Mesenchymal stem cell (in vitro differentiated cells and primary cell): ENCODE measurements at regions not wholly inside any gene's neighbourhood (a gene's known extent, or its start where the extent isn't known, plus 50 kb on each side); places are given as distances from the start of the nearest gene placed in this dataset.

Source experiments
- DNase-seq: peaks from one replicate; pipeline ENCODE4 v3.0.0-alpha.2; 2013
- H2AFZ ChIP-seq: one replicate; pipeline ENCODE4 v1.6.1; 2013; ENCODE audit warnings: low read depth, mild to moderate bottlenecking, control low read depth, inconsistent platforms, low read length, moderate library complexity
- H2AK5ac ChIP-seq: 2 replicates; pipeline ENCODE4 v1.6.1; 2013; ENCODE audit warnings: low read length, moderate library complexity, mild to moderate bottlenecking, inconsistent platforms; ENCODE audit not compliant: severe bottlenecking
- H2BK120ac ChIP-seq: one replicate; pipeline ENCODE4 v1.6.1; 2013; ENCODE audit warnings: low read depth, mild to moderate bottlenecking, inconsistent platforms, low read length, moderate library complexity
- H2BK12ac ChIP-seq, 2 experiments: one replicate each; pipeline ENCODE4 v1.6.1; 2013; ENCODE audit warnings: inconsistent platforms in 2 of 2, low read length in 2 of 2, mild to moderate bottlenecking in 2 of 2, moderate library complexity in 2 of 2, control low read depth in 1 of 2
- H2BK15ac ChIP-seq: one replicate; pipeline ENCODE4 v1.6.1; 2013; ENCODE audit warnings: mild to moderate bottlenecking, low read depth, inconsistent platforms; ENCODE audit not compliant: poor library complexity, severe bottlenecking
- H2BK5ac ChIP-seq: 2 replicates; pipeline ENCODE4 v1.6.1; 2013; ENCODE audit warnings: low read depth, mild to moderate bottlenecking, low read length, control low read depth, inconsistent platforms; ENCODE audit not compliant: poor library complexity, severe bottlenecking
- H3K14ac ChIP-seq, 2 experiments: one replicate each; pipeline ENCODE4 v1.6.1; 2013; ENCODE audit warnings: inconsistent platforms in 2 of 2, low read length in 2 of 2, control low read depth in 1 of 2, mild to moderate bottlenecking in 1 of 2, moderate library complexity in 1 of 2
- H3K18ac ChIP-seq, 2 experiments: one replicate each; pipeline ENCODE4 v1.6.1; 2013; ENCODE audit warnings: inconsistent platforms in 2 of 2, low read length in 2 of 2, control low read depth in 1 of 2, low read depth in 1 of 2, mild to moderate bottlenecking in 1 of 2
- H3K23ac ChIP-seq, 2 experiments: one replicate each; pipeline ENCODE4 v1.6.1; 2013; ENCODE audit warnings: inconsistent platforms in 2 of 2, low read length in 2 of 2, mild to moderate bottlenecking in 2 of 2, moderate library complexity in 2 of 2, control low read depth in 1 of 2
- H3K27ac ChIP-seq: 2 replicates; pipeline ENCODE4 v1.5.1; 2013; ENCODE audit warnings: mild to moderate bottlenecking, moderate library complexity, low read length, control low read depth, inconsistent platforms; ENCODE audit not compliant: poor library complexity, severe bottlenecking
- H3K27me3 ChIP-seq, 2 experiments: 2 replicates each; pipeline versions ENCODE4 v1.6.1 to v1.7.0; 2013; ENCODE audit warnings: low read length in 2 of 2, mild to moderate bottlenecking in 2 of 2, moderate library complexity in 2 of 2, control low read depth in 1 of 2, inconsistent platforms in 1 of 2; ENCODE audit not compliant: control insufficient read depth in 1 of 2, insufficient read depth in 1 of 2
- H3K36me3 ChIP-seq, 2 experiments: 2 replicates each; pipeline versions ENCODE4 v1.6.1 to v1.7.0; 2013; ENCODE audit warnings: low read length in 2 of 2, control low read depth in 1 of 2, inconsistent platforms in 1 of 2, low read depth in 1 of 2, mild to moderate bottlenecking in 1 of 2; ENCODE audit not compliant: insufficient read depth in 2 of 2, control insufficient read depth in 1 of 2
- H3K4ac ChIP-seq, 2 experiments: one replicate each; pipeline ENCODE4 v1.6.1; 2013; ENCODE audit warnings: inconsistent platforms in 2 of 2, low read length in 2 of 2, mild to moderate bottlenecking in 2 of 2, moderate library complexity in 2 of 2, control low read depth in 1 of 2, low read depth in 1 of 2
- H3K4me1 ChIP-seq: 2 replicates; pipeline ENCODE4 v1.6.1; 2013; ENCODE audit warnings: low read depth, low read length, control low read depth; ENCODE audit not compliant: control insufficient read depth, insufficient read depth
- H3K4me2 ChIP-seq: 2 replicates; pipeline ENCODE4 v1.6.1; 2013; ENCODE audit warnings: low read length, mild to moderate bottlenecking, inconsistent platforms; ENCODE audit not compliant: poor library complexity, severe bottlenecking
- H3K4me3 ChIP-seq, 2 experiments: 2 replicates each; pipeline versions ENCODE4 v1.5.1 to v1.7.0; 2013; ENCODE audit warnings: low read length in 2 of 2, mild to moderate bottlenecking in 2 of 2, control low read depth in 1 of 2, low read depth in 1 of 2; ENCODE audit not compliant: insufficient read depth in 1 of 2
- H3K79me1 ChIP-seq: replicated peaks from 2 replicates; pipeline ENCODE4 v1.6.1; 2013; ENCODE audit warnings: mild to moderate bottlenecking, control low read depth, low read length, inconsistent platforms; ENCODE audit not compliant: poor library complexity, severe bottlenecking
- H3K9ac ChIP-seq: 2 replicates; pipeline ENCODE4 v1.7.0; 2013; ENCODE audit warnings: mild to moderate bottlenecking, low read length, moderate library complexity
- H3K9me3 ChIP-seq: 2 replicates; pipeline ENCODE4 v1.7.0; 2013; ENCODE audit warnings: mild to moderate bottlenecking, low read length; ENCODE audit not compliant: control insufficient read depth
- H4K8ac ChIP-seq: one replicate; pipeline ENCODE4 v1.6.1; 2013; ENCODE audit warnings: inconsistent platforms, mild to moderate bottlenecking, low read length, moderate library complexity
- H4K91ac ChIP-seq: one replicate; pipeline ENCODE4 v1.6.1; 2013; ENCODE audit warnings: mild to moderate bottlenecking, low read length, inconsistent platforms
- WGBS: methylation state at CpG from one replicate; pipeline ENCODE4 v1.1.7; 2013; ENCODE audit warnings: mixed read lengths; 5-methylcytosine and 5-hydroxymethylcytosine counted together

DNA sequence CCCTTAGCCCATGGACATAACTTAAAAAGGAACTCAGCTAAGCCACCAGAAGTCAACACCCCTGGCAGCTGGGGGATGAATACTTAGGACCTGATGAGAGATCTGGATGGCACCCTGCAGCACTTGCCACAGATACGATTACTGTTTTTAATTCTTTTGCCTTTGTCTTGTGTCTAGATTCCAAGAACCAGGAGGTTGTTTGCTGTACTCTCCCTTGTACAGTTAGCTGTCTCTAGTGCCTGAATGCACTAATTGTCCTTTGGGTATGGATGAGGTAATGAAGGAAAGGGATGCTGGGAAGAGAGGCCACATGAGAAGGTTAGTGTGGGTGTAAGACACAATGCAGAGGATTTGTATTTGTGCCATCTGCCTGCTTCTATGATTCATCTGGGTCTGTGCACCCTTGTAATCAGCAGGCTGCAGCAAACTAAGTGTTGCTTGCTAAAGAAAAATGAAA, 385.8 kb downstream of the KCNRG start:
- no peak overlapping the region for H4K8ac ChIP-seq
- H4K91ac ChIP-seq = no peak overlapping the region
- H3K36me3 ChIP-seq = no peaks in the 10 kb centered on the region
- no peak overlapping the region for H2BK15ac ChIP-seq
- H3K27me3 ChIP-seq = no peaks in the 10 kb centered on the region
- peak overlapping the region in 1 of 2 experiments; percentile 15 for H3K18ac ChIP-seq
- no peak overlapping the region for H3K23ac ChIP-seq
- DNase-seq = peak; percentile 73
- H3K9me3 ChIP-seq = no peaks in the 10 kb centered on the region
- no peak overlapping the region for H2BK120ac ChIP-seq
- no peak overlapping the region for H3K27ac ChIP-seq
- no peak overlapping the region for H3K4me2 ChIP-seq
- no peak overlapping the region for H2AFZ ChIP-seq
- no peak overlapping the region for H3K14ac ChIP-seq
- H2BK5ac ChIP-seq = no peak overlapping the region
- WGBS = 93% methylated on average over 1 of the region's 1 CpG
- no peak overlapping the region for H2BK12ac ChIP-seq
- peaks cover 2% of the 10 kb centered on the region for H3K4me1 ChIP-seq
- peak overlapping the region; percentile 75 for H3K9ac ChIP-seq
- no peaks in the 10 kb centered on the region for H3K79me1 ChIP-seq
- H3K4ac ChIP-seq = no peak overlapping the region
- no peak overlapping the region for H2AK5ac ChIP-seq
- peak overlapping the region in 1 of 2 experiments; percentile 52 for H3K4me3 ChIP-seq

DNA sequence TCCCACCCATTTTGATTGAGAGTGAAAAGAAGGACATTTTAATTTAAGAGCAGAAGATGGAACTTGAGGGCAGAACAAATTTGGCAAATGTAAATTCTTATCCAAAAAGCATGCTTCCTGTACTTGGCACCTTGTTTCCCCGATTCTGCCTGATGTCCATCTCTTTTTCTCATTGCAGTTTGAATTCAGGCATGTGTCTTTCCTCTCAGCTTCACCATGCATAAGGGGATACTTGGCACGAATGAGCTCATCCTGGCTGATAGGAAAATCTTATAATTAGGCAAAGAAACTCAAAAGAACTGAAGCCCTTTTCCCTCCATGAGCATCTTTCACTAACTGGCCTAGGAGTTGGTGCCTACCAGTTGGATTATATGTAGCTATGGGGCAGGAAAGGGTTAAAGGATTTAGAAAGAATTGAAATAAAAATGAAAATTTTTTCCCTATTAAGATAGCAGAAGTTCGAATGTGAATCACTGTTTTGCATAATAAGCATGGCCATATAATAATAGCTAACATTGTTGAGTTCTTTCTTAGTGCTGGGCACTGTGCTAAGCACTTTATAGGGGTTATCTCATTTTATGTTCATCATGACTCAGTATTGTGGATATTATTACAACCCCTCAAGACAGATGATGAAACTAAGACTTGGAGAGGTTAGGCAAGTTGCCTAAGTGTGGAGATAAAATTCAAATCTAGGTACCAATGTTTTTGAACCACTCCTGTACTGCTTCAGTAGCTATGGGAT, 386.6 kb downstream of the KCNRG start:
- Histone ChIP-seq H3K9me3 (no peaks in the 10 kb centered on the region), H3K79me1 (no peaks in the 10 kb centered on the region), H2AFZ (no peak overlapping the region), H3K4me1 (peaks cover 2% of the 10 kb centered on the region), H3K9ac (peak overlapping the region; percentile 74), H3K18ac (no peak overlapping the region), H3K4ac (no peak overlapping the region), H2BK12ac (no peak overlapping the region), H3K36me3 (no peaks in the 10 kb centered on the region), H3K4me3 (peak overlapping the region in 1 of 2 experiments; percentile 52), H3K4me2 (no peak overlapping the region), H3K27ac (no peak overlapping the region), H2BK120ac (no peak overlapping the region), H3K27me3 (peaks cover 0 to 2% of the 10 kb centered on the region in 2 experiments), H2AK5ac (no peak overlapping the region), H2BK5ac (no peak overlapping the region), H3K14ac (no peak overlapping the region), H2BK15ac (no peak overlapping the region), H4K91ac (no peak overlapping the region), H4K8ac (no peak overlapping the region), H3K23ac (no peak overlapping the region)
- 88% methylated on average over 1 of the region's 3 CpGs for WGBS
- DNase-seq = no peak

DNA sequence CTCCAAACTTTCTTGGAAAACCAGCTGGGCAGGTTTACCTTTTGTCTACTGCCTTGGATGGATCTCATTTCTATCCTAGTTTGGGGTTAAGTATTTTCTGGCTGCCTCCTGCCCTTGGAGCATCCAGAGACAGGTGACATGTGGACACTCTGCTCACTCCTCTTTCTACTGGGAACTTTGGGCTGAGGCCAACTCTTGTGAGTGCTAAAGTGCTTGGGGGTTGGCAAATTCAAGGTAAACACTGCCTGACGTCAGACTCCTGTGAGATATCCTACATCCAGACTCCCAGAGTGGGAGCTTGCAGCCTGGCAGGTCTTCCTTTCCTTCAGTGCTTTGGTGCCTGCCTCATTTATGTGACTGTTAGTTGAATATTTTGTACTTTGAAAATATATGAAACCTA, 388.1 kb downstream of the KCNRG start:
- H3K14ac ChIP-seq = no peak overlapping the region
- H3K27me3 ChIP-seq = peaks cover 0 to 3% of the 10 kb centered on the region in 2 experiments
- no peak overlapping the region for H3K27ac ChIP-seq
- no peak for DNase-seq
- H3K4me3 ChIP-seq = no peak overlapping the region
- WGBS = 70% methylated on average over 1 of the region's 1 CpG
- no peak overlapping the region for H3K9ac ChIP-seq
- no peak overlapping the region for H3K4me2 ChIP-seq
- H2BK120ac ChIP-seq = no peak overlapping the region
- H3K79me1 ChIP-seq = no peaks in the 10 kb centered on the region
- H3K36me3 ChIP-seq = no peaks in the 10 kb centered on the region
- no peak overlapping the region for H3K4ac ChIP-seq
- no peak overlapping the region for H2BK5ac ChIP-seq
- H3K4me1 ChIP-seq = peaks cover 2% of the 10 kb centered on the region
- no peak overlapping the region for H4K8ac ChIP-seq
- no peak overlapping the region for H2BK12ac ChIP-seq
- H2AK5ac ChIP-seq = no peak overlapping the region
- no peak overlapping the region for H3K18ac ChIP-seq
- H3K23ac ChIP-seq = no peak overlapping the region
- H2BK15ac ChIP-seq = peak overlapping the region; percentile 13
- no peak overlapping the region for H4K91ac ChIP-seq
- H2AFZ ChIP-seq = no peak overlapping the region
- no peaks in the 10 kb centered on the region for H3K9me3 ChIP-seq

DNA sequence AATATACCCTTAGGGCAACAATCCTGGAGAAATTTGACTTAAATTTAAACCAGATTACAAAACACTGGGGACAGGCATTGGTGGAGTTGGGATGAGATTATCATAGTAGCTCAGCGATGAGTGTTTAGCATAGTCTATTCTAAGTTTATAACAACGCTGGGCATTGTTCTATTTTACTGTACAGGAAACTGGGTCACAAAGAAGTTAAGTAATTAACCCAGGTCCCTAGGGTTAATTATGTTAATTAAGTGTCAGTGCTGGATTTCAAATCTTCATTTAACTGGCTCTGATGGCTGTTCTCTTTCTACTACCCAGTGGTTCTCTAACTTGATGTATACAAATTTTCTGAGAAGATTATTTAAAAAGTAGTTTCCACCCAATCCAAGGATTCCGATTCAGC, 388.9 kb downstream of the KCNRG start:
- Histone ChIP-seq H3K14ac (no peak overlapping the region), H4K91ac (no peak overlapping the region), H3K4me2 (no peak overlapping the region), H3K36me3 (no peaks in the 10 kb centered on the region), H3K27ac (no peak overlapping the region), H2BK5ac (no peak overlapping the region), H3K4ac (no peak overlapping the region), H2BK15ac (no peak overlapping the region), H2BK12ac (no peak overlapping the region), H3K9me3 (no peaks in the 10 kb centered on the region), H4K8ac (no peak overlapping the region), H3K9ac (no peak overlapping the region), H3K27me3 (peaks cover 0 to 3% of the 10 kb centered on the region in 2 experiments), H3K4me1 (peaks cover 2% of the 10 kb centered on the region), H3K4me3 (no peak overlapping the region), H2AK5ac (no peak overlapping the region), H3K23ac (no peak overlapping the region), H2AFZ (no peak overlapping the region), H3K79me1 (no peaks in the 10 kb centered on the region), H3K18ac (no peak overlapping the region), H2BK120ac (no peak overlapping the region)
- 94% methylated on average over 3 of the region's 3 CpGs for WGBS
- DNase-seq = no peak
